GM19043 (cell line): ENCODE measurements at regions not wholly inside any gene's neighbourhood (a gene's known extent, or its start where the extent isn't known, plus 50 kb on each side); places are given as distances from the start of the nearest gene placed in this dataset.
"Not testable (repeated sequence)": the region's sequence is repeated elsewhere in the genome, so short reads cannot be mapped to it uniquely, and the experiment has no call there.

Experiments
- ATAC-seq: cut with Tn5 transposase; IDR thresholded peaks from one replicate; pipeline ENCODE4 v1.9.1; 2021; ENCODE audit warnings: low read depth; ENCODE audit not compliant: unreplicated experiment

DNA sequence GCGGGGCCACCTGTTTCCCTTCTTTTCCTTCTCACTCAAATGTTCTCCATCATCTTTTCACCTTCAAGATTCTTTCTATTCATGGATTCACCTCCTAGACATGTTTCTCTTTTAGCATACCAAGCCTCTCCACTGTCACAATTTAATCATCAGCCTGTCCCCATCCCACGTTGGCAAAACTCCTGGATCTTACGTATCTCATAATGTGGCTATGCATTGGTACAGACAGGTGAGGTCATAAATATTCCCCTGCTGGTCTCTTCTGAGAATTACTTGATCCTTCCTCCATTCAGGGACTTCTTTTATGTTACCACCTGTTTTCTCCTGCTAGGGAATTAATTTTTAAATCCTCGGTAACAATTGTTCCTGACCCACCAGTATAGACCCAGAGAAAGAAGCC lies 262.6 kb upstream of the NEBL start:
- ATAC-seq: no peak

DNA sequence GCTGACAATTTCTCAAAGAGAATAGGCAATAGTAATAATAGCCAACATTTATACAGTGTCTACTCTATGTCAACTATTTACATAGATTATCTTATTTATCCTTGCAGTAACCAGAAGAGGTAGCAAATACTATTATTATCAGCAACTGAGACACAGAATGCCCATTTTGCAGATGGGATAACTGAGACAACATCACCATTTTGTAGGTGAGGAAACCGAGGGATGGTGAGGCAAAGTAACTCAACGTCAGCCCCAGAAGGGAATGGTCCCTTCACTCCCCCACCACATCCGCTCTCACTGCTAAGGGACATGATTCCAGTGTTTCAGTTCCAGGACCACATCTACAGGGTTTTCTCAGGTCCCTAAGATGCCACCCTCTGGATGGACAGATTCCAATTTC lies 261.2 kb upstream of the NEBL start:
- ATAC-seq: no peak

DNA sequence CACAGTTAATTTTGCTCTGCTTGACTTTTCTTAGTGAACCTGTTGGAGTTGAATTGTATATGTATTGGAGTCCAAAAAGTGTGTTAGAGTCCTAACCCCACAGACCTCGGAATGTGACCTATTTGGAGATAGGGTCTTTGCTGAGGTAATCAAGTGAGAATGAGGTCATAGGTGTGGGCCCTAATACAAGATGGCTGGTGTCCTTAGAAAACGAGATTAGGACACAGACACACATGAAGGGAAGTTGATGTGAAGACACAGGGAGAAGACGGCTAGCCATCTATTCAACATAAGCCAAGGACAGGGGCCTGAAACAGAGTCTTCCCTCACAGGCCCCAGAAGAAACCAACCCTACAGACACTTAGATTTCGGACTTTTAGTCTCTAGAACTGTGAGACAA lies 260.6 kb upstream of the NEBL start:
- no peak for ATAC-seq

DNA sequence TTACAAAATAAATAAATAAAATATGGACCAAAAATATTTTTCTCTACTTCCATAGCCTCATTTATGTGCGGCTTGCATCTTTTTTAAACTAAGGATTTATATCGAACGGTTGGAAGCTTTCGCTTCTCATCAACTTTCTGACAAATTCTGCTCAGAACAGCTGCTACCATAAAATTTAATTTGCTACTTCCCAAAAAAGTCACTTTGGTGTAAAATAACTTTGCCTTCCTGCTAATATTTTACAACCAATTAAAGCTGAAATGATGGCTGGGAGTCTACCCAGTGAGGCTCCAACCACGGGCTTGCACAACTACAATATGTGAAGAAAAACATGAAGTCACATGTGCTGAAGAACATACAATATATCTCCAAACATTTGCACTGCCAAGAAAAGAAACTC lies 253.1 kb upstream of the NEBL start:
- no peak for ATAC-seq

DNA sequence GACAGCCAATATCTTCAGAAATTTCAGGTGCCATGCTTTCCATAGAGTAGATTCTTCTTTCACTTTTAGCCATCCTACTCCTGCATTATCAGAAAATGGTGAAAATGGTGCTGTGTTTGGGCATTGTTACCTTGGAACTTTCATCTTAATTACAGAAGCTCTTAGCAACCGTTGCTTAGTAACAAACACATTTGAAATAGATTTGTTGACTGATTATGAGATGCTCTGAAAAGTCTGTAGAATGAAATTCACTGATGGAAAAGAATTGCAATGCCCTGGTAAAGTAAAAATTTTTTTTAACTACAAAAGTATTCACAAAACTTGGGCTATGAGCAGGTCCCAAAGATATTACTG lies 249.3 kb upstream of the NEBL start:
- no peak for ATAC-seq

DNA sequence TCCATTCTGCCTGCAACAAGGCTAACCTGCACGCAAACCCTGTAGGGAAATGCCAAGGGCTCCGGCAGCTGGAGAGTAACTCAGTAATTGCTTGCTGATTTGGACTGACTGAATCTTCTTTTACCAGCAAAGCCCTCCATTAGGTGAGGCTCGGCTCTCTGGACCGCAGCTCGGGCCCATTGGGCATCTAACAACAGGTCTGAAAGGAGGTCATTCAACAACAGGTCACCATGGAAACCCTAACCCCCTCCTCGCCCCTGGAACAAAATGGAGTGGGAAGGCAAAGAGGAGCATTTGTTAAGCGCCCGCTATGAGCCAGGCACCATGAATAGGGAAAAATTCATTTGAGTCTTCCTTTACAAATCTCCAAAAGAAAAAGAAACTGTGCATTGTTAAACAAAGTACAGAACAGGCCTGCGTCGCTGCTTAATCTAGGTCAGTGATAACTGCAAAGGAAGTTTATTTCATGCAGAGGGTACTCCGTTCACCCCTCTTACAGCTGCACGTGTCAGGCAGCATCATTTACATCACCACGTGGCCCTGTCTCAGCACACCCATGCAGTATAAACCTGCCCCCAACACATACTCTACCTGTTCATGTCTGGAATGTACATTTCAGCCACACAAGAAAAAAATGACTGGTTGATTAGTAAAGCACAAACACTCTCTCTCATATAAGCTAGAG lies 248.8 kb upstream of the NEBL start:
- ATAC-seq: no peak

DNA sequence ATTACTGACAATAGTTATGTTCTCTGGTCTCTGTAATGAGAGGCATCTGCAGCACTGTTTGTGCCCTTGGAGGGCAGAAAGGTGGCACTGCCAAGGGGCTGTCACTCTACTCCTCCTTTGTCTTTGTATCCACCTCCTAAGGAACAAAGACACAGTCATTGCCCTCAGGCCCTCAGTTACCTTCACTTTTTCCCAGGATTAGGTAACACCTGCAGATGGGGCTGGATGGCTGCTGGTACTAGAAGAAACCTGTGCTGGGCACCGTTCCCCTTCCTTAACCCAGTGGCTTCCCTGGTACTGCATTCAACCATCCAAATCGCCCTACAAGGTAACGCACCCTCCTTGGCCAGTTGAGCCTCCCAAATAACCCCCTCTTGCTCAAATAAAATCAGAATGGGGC lies 246.9 kb upstream of the NEBL start:
- ATAC-seq: no peak

DNA sequence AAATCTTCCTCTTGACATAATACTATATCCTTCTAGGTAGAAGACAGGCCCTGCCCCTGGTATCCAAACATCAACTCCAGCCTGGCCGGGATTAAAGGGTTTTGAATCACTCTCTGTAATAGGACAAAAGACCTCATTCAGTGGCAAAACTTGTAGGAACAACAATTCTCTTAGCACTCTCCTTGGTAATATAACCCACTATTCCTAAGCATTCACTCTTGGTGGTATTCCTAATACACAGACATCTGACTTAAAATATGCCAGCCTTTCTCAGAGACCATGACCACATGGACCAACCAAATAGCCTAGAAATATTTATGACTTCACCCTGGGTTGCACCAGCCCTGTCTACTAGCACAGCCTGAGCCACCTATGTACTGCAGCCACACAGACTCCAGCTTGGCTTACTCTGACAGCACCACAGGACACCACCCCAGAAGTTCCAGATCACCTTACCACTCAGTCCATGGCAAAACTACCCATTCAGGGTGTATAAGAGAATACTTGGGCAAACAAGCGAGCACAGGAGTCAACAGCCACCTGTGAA lies 244.9 kb upstream of the NEBL start:
- no peak for ATAC-seq

DNA sequence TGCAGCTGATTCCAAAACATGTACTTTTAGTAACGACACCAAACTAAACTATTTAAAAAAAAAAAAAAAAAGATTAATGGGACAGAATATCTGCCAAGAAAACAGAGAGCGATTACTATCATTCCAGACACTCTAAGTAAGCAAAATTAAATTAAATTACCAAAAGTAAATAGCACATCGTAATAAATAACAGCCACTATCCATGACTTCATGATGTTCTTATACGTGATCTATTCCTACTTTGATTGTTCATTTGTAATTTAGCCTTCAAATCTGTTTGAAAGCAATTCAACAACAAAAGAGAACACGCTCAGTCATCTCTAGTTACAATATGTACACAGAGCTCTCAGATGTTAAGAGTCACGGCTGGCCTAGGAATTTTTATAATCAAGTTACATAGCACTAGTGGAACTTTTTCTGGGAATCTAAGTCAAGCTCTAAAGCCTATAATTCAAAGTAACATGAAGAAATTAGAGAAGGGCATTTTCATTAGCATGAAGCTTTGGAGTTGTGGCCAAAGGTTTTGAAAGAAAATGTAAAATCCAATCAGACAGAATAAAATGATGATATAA lies 241.7 kb upstream of the NEBL start:
- ATAC-seq: no peak

DNA sequence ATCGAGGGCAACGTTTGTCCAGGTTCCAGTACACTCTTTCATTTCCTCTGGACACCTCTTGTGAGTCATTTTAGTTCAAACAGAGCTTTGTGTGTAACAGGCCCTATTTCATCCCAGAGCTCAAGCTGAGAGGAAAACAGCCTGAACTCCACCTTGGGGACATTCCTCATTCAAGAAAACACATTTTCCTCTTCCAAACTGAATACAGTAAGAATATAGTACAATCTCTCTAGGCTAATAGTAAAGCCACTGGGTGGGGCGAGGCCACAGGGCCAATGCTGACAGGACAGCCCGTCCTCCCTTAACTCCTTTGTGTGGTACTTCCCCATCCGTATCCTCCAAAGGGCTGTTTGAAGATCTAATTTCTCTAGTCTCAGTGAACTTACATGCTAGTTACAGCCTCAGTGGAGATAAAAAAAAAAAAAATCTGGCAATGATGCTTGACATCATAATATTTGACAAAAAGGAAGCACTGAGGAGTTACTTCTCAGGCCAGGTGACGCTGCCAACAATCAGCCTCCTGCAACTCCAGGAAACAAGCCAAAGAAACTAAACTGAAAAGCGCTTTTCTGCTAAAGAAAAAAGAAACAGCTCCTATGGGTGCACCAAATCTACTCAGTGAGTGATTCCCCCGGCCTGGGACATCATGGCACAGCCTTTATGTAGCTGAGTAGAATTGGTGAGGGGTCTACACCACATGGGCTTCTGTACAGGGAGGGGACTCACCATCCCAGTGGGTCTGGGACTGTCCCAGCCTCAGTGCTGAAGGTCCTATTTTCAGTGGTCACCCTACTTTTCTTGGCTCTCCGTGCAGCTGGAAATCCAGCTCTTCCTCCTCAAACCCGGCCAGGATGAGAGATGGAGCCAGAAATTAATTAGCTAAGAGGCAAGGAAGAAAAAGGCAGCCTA lies 238.2 kb upstream of the NEBL start:
- no peak for ATAC-seq

DNA sequence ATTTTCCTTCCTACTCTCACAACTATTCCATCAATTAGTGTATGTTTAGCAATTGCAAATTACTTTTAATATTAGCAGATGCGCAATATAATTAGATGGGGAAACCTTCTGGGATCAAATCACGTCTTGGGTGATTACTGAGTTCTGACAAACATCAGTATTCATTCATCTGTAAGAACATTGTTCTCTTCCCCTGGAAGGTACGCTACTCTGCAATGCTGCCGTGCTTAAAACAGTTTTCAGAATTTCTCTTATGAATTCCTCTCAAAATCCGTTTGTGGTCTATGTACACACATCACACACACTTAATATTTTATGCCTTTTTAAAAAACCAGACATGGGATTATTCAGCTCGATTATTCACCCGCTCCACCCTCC lies 237.5 kb upstream of the NEBL start:
- no peak for ATAC-seq

DNA sequence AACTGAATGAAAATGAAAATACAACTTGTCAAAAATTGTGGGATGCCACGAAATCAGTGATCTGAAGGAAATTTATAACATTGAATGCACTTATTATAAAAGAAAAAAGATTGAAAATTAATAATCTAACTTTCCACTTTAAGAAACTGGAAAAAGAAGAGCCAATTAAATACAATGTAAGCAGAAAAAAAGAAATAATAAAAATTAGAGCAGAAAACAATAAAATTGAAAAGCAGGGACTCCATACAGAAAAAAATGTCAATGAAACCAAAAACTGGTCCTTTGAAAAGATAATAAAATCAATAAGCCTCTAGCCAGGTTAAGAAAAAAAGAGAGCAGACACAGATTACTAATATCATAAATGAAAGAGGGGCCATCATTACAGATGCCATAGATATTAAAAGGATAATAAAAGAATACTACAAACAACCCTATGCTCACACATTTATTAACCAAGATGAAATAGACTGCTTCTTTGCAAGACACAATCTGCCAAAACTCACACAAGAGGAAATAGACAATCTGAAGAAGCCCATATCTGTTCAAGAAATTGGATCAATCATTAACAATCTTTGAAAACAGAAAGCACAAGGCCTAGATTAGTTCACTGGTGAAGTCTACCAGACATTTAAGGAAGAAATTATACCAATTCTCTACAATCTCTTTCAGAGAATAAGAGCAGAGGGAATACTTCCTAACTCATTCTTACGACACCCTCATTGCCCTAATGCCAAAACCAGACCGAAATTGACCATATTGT lies 233.8 kb upstream of the NEBL start:
- ATAC-seq: no peak

DNA sequence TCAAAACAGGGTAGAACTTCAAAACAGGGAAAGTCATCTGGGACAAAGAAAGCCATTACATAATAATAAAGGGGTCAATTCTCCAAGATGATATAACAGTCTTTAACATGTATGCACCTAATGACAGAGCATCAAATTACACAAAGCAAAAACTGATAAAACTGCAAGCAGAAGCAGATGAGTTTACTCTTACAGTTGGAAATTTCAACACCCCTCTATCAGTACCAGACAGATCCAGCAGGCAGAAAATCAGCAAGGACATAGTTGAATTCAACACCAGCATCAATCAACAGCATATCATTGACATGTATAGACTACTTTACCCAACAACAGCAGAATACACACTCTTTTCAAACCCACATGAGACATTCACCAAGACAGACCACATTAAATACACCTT lies 233.0 kb upstream of the NEBL start:
- no peak for ATAC-seq

DNA sequence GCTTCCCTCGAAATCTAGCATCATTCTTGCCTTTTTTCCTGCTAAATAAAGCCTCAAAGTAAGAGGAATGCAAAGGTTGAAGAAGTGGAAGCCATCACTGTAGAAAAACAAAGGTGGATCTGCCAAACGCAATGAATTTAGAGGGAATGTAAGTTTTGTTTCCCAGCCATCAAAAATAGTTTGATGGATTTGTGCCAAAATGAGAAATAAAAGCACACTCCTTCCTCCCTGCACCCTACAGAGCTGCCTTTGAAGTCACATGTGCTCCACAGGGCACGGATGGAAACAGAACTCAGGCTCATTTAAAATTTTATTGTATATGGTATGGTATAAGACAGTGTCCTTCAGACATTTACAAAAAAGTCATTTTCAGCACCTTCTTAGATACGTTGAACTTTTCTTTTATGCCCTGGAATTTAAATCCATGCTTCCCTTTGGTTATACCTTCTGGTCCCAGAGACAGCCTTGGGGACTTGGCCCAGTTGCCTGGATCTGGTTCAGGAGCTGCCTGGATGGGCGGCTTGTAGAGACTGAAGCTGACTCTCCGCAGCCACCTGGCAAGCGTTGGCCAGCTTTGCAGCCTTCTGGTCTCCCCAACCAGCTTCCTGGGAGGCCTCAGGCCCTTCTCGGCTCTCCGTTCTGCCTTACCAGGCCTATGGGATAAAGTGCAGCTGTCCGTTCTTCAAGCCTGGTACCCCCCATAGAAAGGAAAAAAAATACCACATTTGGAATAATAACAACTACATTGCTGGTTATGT lies 228.5 kb upstream of the NEBL start:
- ATAC-seq: no peak

DNA sequence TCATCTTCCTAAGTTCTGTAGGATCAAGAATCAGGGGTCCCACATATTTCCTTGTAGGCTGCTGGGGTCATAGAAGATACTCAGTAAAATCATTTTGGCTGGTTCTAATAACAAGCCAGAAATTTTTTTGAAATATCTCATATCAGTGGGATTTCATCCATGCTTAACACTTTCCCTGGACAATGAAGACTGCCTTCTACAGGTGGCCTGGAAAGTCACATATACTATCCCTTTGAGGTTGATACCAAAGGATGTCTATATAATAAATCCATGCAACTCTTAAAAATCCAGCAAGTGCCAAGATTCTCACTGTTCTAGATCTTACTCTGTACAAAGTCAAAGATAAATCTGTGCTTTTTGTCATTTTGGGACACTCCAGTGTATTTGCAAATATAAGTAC lies 225.8 kb upstream of the NEBL start:
- no peak for ATAC-seq

DNA sequence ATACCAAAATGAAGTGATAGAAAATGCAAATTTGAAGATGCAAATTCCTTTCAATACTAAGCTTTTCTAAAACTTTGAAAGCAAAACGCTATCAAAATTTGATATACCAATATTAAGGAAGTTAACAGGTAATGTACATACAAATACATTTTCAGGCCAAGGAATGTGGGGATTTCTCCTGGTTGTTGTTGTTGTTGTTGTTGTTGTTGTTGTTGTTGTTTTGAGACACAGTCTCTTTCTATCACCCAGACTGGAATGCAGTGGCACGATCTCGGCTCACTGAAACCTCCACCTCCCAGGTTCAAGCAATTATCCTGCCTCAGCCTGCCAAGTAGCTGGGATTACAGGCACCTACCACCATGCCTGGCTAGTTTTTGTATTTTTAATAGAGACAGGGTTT lies 224.7 kb upstream of the NEBL start:
- not testable (repeated sequence) for ATAC-seq

DNA sequence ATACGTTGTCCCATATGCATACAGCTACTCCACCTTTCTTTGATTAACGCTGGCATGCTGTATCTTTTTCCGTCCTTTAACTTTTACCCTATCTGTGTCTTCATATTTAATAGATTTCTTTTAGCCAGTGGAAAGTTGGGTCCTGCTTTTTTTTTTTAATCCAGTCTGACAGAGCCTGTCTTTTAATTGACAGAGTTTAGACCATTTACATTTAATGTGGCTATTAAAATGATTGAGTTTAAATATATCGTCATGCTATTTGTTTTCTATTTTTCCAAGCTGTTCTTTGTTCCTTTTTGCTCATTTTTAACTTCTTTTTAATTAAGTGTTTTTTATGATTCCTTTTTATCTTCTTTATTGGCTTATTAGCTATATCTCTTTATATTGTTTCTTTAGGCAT lies 217.6 kb upstream of the NEBL start:
- ATAC-seq: no peak

DNA sequence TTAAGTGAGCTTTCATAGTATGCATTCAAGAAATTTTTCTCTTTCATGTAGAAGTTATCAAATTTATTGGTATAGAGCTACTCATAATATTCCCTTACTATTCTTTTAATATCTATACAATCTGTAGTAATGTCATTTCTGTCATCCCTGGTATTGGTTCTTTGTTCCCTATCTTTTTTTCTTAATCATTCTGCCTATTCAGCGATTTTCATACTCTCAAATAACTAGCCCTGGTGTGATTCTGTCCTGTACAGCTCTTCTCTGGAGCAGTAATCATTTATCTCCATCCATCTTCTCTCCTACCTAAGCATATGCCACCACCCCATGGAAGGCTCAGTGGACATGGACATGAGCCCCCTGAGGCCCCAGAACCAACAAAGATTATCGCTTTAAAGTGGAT lies 213.2 kb upstream of the NEBL start:
- ATAC-seq: no peak

DNA sequence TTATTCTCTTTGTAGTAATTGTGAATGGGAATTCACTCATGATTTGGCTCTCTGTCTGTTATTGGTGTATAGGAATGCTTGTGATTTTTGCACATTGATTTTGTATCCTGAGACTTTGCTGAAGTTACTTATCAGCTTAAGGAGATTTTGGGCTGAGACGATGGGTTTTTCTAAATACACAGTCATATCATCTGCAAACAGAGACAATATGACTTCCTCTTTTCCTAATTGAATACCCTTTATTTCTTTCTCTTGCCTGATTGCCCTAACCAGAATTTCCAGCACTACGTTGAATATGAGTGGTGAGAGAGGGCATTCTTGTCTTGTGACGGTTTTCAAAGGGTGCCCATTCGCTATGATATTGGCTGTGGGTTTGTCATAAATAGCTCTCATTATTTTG lies 209.8 kb upstream of the NEBL start:
- not testable (repeated sequence) for ATAC-seq

DNA sequence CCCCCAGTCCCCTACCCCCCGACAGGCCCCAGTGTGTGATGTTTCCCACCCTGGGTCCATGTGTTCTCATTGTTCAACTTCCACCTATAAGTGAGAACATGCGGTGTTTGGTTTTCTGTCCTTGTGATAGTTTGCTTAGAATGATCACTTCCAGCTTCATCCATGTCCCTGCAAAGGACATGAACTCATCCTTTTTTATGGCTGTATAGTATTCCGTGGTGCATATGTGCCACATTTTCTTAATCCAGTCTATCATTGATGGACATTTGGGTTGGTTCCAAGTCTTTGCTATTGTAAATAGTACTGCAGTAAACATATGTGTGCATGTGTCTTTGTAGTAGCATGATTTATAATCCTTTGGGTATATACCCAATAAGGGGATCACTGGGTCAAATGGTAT lies 208.2 kb upstream of the NEBL start:
- not testable (repeated sequence) for ATAC-seq
